Esophagus squamous epithelium (tissue), 4 donors: ENCODE measurements at regions not wholly inside any gene's neighbourhood (a gene's known extent, or its start where the extent isn't known, plus 50 kb on each side); places are given as distances from the start of the nearest gene placed in this dataset.

Experiments
- POLR2A ChIP-seq, 4 donors: fragments of 450-650 bp; IDR thresholded peaks; one replicate each; pipeline ENCODE4 v1.6.1; 2017; ENCODE audit warnings: antibody characterized with exemption in 4 of 4, mild to moderate bottlenecking in 4 of 4, moderate library complexity in 3 of 4
- TF ChIP-seq, protein P1 (sequence below), 6 experiments: fragments of 450-650 bp in 4 of 6; fragments of 200-600 bp in 2 of 6; sonication (generic) in 2 of 6; IDR thresholded peaks; one replicate each; pipeline ENCODE4 v1.5.1; 2016 to 2019; ENCODE audit warnings: antibody characterized with exemption in 6 of 6, mild to moderate bottlenecking in 4 of 6, moderate library complexity in 4 of 6

DNA sequence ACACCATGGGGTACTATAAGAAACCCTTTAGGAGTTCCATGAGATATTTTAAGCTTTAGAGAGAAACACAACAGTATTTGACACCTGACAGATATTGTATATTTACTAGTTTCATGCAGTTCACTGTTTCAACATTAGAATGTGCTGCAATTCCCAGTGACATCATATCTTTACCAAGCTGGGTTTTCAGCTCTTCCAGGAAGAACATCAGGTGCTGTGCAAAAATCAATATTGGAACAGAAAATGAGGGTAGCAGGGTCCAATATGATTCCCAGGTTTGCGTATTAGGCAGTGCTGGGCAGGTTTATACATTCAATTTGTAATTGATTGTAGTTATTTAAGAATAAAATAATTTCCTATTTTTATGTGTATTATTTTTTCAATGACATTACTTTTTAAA, 500.0 kb upstream of the EPHA7 start:
- TF ChIP-seq, protein P1, sequence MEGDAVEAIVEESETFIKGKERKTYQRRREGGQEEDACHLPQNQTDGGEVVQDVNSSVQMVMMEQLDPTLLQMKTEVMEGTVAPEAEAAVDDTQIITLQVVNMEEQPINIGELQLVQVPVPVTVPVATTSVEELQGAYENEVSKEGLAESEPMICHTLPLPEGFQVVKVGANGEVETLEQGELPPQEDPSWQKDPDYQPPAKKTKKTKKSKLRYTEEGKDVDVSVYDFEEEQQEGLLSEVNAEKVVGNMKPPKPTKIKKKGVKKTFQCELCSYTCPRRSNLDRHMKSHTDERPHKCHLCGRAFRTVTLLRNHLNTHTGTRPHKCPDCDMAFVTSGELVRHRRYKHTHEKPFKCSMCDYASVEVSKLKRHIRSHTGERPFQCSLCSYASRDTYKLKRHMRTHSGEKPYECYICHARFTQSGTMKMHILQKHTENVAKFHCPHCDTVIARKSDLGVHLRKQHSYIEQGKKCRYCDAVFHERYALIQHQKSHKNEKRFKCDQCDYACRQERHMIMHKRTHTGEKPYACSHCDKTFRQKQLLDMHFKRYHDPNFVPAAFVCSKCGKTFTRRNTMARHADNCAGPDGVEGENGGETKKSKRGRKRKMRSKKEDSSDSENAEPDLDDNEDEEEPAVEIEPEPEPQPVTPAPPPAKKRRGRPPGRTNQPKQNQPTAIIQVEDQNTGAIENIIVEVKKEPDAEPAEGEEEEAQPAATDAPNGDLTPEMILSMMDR (IDR thresholded peaks at IDR 0.05) = no peak
- no peak for TF ChIP-seq POLR2A (IDR thresholded peaks at IDR 0.05)
